Amniotic stem cell (primary cell): ENCODE measurements at regions not wholly inside any gene's neighbourhood (a gene's known extent, or its start where the extent isn't known, plus 50 kb on each side); places are given as distances from the start of the nearest gene placed in this dataset.
A peak's percentile ranks its signal among the peaks of the same experiment; 100 is the strongest.
"Not testable (repeated sequence)": the region's sequence is repeated elsewhere in the genome, so short reads cannot be mapped to it uniquely, and the experiment has no call there.

ENCODE experiments used
- DNase-seq: peaks from one replicate; lab custom pipeline; 2025; lab: John Stamatoyannopoulos, UW

DNA sequence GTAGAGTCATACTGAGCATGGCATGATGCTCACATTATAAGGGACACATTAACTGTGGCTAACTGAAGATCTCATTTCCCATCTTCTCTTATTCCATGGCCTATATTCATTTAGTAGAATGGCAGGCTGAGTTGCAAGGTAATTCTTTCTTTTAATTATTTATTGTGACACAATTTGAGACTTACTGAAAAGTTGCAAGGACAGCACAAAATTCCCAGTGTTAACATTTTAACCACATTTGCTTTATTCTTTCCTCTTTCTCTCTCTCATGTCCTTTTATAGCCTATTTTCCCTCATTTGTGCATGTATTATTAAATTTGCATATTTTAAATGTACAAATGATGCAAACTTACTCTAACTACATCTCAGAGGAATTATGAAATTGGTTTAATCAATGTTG lies 366.1 kb upstream of the RPS23 start:
- no peak for DNase-seq

DNA sequence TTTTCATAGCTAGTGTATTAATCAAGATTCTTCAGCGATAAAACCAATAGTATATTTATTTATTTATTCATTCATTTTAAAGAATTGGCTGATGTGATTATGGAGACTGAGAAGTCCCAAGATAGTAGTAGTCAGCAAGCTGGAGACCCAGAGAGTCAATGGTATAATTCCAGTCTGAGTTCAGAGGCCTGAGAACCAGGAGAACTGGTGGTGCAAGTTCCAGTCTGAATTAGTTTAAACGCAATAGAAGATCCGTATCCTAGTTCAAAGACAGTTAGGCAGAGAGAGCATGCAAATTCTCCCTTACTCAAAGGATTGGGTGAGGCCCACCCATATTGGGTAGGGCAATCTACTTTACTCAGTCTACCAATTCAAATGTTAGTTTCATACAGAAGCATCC lies 364.2 kb upstream of the RPS23 start:
- no peak for DNase-seq

DNA sequence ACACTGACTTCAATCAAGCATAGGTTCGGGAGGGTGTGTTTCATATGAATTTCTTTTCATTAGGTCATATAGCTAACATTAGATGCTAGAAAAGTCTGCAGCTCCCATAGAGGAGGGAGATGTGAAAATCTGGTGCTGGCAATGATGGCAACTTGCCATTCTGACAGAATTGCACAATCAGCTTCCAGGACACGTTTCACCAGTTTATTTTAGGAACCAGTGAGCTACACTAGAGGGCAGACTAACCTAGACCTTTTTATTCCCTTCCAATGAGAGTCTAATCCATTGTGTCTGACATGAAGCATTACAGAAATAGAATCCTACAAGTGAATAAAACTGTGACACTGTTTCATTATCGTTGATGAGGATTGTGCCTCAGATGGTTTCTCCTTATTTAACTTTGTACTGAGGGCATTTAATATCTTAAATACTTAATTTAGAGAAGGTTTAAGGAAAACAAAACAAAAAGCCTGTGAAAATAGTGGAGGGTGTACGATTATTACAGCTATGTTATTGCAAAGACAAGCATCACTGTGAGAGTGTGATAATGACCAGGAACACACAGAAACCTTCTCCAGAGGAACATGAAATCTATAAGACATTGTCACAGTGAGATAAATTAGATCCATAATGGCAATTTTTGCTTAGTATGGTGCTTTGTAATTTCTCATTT lies 363.3 kb upstream of the RPS23 start:
- peak; percentile 48 for DNase-seq

DNA sequence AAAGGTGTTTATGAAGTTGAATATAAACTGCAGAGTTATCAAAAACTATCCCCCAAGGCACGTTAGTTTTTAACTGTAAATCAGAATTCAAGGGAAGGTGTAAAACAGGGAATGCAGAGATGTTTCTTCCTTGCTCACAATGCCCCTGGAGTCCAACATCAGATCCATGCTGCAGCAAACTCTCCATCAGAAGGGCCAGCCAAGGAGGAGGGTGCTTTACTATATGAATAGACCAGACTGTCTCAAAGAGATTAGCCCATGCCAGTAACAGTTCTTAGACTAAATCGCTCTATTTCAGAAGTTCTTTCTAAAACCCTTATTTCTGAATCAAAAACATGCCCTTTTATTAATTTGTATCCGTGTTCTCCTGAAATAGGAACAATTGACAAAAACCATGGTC lies 362.8 kb upstream of the RPS23 start:
- DNase-seq: no peak

DNA sequence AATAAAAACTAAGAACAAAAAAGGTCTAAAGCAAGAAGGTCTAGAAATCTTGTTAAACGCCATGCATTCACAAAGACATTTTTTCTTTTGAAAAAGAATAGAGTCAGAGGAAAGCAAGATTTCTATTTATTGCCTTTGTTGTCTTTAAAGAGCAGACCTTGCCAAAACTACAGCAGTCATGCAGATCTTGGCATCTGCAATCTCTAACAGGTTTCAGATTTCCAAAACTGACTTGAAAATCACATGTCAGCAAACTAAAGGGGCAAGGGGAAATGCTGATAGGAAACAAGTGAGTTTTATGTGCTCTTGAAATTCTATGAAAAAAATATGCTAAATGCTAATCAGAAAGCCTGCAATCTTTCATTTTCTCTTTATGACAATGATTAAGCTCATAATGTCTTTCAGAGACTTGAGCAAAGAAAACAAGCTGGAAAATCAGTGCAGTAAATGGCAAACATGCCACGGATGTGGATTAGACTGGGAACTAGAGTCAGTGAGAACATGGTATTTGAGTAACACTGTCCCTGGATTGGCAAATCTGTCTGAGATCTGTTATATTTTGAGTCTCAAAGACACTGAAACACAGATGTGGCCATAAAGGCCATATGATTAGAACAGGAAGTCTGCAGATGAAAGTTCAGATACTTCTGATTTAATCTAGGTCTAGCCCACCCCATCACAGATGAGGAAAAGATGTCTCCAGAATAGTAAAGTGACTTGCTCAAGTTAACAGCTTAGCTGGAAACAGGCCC lies 361.4 kb upstream of the RPS23 start:
- DNase-seq: no peak

DNA sequence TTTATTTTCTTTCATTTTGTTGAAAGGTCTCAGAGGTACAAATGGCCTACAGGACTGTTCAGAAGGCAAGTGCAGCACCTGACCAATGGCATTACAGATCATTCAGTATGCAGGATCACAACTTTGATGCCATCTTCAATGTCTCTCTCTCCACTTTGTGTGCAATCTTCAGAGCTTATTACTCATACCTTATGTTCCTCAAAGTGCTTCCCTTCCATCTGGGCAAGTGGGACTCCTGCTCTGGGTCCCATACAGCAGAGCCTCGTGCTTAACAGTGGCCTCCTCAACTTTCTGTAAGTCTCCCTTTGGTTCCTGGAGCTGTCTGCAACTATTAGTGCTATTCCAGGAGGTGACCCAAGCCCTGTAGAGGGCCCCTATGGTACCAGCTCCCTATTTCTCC lies 358.4 kb upstream of the RPS23 start:
- DNase-seq: no peak

DNA sequence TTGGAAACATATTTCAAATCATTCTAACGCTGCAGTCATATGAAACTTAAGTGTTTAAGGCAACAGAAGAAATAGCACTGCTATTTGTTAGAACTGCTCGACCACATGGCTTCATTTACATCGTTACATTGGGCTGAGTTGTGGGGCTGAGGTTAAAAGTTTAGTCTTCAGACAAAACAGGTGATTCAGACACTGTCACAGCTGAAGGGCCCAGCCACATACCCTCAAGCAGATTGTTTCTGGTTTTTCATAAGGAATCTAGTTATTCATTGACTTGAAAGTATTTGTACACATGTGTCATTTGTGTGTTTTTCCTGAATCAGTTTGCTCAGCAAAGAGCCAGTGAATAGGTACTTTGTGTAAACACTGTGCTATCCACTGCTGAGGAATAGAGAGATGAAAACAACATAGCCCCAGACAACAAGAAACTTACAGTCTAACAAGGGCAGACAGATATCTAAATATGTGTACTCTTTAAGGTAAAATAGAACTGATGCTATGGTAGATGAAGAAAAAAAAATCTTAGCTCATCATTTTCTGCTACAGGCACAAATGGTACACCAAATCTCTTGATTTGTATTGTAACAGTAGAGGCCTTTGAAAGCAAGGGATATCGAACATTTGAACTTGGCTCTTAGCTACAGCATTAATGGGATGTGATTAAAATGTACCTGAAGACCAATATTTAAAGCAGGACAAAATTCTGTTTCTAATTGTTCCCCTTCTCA lies 357.6 kb upstream of the RPS23 start:
- DNase-seq: no peak

DNA sequence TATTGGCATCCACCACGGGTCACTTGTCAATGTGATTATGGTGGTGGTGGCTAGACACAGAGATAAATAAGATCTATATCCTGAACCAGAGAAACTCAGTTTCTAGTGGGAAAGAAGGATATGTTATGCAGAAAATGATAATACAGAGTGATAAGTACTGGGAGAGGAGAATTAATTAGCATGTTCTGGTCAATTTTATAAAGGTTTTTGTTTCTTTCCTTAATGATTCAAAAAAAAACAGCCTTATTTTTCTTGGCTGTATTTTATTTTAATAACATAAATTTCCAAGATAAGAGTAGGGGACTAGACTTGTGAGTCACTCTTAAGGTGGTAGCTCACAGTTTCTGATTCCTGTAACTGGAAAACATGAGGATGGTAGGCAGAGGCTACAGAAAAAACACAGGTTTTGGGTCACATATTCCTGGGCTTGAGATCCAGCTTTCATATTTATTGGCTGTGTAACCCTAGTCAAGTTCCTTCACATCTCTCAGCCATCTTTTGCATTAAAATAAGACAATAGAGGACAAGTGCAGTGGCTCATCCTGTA lies 350.3 kb upstream of the RPS23 start:
- no peak for DNase-seq

DNA sequence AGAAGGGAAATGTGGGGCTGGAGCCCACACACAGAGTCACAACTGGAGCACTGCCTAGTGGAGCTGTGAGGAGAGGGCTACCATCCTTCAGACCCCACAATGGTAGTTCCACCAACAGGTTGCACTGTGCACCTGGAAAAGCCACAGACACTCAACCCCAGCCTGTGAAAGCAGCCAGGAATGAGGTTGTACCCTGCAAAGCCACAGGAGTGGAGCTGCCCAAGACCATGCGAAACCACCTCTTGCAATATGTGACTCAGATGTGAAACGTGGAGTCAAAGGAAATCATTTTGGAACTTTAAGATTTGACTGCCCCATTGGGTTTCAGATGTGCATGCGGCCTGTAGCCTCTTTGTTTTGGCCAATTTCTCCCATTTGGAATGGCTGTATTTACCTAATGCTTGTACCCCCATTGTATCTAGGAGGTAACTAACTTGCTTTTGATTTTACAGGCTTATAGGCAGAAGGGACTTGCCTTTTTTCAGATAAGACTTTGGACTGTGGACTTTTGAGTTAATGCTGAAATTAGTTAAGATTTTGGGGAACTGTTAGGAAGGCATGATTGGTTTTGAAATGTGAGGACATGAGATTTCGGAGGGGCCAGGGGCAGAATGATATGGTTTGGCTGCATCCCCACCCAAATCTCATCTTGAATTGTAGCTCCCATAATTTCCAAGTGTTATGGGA lies 348.9 kb upstream of the RPS23 start:
- not testable (repeated sequence) for DNase-seq

DNA sequence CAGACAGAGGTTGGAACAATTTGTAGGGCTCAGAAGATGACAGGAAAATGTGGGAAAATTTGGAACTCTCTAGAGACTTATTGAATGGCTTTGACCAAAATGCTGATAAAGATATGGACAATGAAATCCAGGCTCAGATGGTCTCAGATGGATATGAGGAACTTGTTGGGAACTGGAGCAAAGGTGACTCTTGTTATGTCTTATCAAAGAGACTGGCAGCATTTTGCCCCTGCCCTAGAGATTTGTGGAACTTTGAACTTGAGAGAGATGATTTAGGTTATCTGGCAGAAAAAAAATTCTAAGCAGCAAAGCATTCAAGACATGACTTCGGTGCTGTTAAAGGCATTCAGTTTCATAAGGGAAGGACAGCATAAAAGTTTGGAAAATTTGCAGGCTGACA lies 347.9 kb upstream of the RPS23 start:
- DNase-seq: not testable (repeated sequence)

DNA sequence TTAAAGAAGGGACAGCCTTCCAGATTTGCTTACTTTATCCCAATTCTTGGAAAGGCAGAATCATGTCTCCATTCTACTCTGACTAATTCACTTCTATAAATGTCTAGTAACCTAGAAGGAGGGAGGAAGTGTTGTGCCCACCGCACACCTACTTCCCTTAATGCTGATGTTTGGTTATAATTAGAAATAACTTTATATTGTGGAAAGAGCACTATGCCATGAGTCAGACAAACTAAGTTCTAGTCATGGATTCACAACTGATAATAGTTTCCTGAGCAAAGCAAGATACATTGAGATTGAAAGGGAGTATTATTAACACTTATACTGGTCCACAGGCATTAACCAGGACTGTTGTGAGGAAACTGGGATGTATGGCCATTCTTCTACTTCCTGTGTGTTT lies 345.9 kb upstream of the RPS23 start:
- no peak for DNase-seq

DNA sequence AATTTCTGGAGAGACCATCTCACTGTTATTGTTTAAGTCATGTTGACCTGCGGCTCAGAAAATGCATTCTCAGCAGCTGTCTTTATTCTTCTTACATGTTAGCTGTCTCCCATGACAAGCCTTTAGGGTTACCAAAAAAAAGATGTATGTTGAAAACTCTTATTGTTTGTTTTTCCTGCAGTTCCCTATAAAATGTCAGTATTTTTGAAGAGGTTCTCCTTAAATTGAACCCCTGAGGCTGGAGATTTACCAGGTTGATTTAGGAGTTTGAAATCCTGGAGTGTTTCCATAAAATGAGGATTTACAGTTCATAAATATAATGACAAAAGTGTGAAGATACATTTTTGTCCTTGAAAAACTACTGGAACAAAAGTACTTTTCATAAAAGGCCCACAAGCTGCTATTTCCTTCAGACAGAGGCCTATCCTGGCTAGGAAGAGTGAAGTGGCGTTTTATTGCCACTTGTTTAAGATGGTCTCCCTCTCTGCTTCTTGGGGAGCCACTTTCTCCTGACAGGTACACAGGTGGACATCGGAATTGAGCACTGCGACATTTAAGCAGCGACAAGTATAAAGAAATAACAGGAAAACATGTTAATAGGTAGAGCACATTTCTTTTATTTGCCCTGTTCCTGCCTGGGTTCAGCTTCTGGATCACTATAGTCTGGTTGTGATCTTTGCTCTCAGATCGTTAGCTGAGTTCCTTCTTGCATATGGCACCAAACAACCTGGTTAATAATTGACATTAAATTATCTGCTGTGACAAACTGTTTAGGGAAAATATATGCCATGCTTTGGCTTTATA lies 344.8 kb upstream of the RPS23 start:
- DNase-seq: no peak

DNA sequence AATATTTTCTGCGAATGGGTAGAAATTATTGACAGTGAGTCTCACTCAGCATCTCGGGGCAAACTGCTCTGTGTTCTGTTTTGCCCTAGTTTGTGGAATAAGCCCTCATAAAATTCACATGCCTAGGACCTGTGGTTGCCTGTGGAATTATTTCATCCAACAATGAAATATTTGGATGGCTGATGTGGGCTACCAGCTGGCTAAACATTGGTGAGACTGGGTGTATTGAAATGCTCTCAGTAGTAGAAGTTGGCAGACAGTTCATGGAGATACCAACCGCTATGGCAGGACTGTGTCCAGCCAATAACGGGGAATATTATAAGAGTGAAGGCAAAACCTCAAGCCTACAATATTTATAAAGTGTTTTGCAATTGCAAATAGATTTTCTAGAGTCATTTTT lies 344.1 kb upstream of the RPS23 start:
- DNase-seq: no peak

DNA sequence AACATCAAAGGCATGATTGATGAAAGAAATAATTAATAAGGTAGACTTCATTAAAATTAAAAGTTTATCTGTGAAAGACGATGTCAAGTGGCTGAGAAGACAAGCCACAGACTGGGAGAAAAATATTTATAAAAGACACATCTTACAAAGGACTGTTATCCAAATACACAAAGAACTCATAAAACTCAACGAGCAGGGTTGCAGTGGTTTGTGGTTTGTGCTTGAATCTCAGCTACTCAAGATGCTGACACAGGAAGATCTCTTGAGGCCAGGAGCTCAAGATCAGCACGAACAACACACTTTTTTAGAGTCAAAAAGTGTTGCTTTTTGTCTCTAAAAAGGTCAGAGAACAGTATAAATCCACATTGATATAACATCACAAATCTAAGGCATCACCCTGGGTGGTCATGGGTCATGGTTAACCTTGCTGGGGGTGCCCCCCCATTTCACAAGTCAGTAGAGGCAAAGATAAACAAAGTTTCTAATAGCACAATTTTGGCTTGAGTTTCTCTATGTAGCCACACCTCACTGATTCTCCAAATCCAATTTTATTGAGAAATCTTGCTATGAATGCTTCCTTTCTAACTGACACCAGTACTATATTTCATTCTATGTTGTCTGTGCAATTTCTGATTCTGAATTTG lies 342.9 kb upstream of the RPS23 start:
- DNase-seq: no peak

DNA sequence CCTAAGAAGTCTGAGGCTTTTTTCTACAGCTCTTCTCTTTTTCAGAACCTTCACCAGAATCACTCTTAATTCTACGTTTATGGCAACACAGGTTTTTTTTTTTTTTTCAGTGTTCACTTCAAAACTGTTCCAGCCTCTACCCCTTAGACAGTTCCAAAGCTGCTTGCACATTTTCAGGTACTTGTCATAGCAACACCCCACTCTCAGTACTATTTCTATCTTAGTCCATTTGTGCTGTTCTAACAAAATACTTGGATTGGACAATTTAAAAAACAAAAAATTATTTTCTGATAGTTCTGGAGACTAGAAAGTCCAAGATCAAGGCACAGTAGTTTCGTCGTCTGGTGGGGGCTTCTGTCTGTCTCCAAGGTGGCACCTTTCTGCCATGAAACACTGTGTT lies 340.9 kb upstream of the RPS23 start:
- no peak for DNase-seq

DNA sequence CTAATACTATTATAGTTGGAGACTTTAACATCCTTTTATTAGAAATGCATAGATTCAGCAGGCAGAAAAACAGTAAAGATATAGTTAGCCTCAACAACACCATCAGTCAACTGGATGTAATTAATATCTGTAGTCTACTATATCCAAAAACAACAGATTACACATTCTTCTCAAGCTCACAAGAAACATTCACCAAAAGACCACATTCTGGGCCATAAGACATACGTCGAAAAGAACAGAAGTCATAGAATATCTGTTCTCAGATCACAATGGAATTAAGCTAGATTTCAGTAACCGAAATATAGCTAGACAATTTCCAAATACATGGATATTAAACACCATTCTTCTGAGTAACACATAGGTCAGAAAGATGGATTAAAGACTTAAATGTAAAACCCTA lies 336.6 kb upstream of the RPS23 start:
- no peak for DNase-seq

DNA sequence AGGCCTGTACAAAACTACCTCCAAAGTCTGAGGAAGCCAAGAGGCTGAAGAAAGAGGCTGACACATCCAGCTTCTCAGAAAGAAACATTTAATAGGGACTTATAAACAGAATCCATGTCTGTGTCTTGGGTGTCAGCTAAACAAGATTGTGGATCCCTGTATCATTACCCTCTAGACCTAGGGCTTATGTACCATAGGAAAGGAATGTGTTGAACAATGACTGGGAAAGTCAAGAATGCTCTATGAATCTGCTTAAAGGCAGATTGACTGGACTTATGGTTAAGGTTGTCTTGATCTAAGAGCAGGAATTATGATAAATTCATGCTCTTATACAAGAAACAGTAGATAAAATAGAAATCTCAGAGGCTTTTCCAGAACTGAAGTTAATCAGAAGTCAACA lies 335.7 kb upstream of the RPS23 start:
- DNase-seq: no peak

DNA sequence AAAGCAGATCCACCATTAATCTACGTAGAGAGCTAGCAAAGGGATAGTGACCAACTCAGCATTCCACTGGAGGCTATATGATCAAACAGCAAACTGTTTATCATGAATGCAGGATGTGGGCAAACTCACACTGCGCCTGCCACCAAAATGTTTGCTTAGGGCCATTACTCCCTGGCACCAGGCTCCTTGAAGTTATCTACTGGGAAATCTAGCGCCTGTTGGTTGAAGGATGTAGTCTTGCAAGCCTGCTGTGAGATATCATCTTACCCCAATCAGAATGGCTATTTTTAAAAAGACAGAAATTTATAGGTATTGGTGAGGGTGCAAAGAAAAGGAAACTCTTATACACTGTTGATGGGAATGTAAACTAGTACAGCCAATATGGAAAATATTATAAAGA lies 332.5 kb upstream of the RPS23 start:
- DNase-seq: no peak

DNA sequence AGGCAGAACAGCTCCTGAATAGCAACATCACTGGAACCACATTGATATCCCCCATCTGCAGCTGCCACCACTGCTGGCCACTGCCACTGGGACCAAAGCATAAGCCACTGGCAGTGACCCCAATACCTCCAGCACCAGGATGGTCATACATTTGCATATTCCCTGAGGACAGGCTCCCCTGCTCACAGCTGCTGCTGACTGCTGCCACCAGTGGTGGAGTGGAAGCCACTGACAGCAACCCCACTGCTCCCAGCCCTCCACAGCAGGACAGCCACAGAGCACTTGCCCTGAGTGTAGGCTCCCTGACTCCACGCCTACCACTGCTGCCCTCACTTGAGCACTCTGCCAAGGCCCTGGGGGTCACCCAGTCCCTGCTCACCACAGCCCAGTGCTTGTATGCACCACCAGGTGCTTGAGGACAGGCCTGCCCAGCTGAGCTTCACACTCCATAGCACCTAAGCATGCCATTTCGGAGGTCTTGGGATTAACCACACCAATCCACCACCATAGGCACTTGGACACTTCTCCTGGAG lies 327.4 kb upstream of the RPS23 start:
- no peak for DNase-seq
